SU-DHL-6 (cell line): ENCODE measurements at regions not wholly inside any gene's neighbourhood (a gene's known extent, or its start where the extent isn't known, plus 50 kb on each side); places are given as distances from the start of the nearest gene placed in this dataset.

Experiments
- EZH2phosphoT487 ChIP-seq: fragments of 200-600 bp; sonication (generic), shearing (Covaris generic); conservative IDR thresholded peaks from 2 replicates; pipeline ENCODE4 v1.6.1; 2018; ENCODE audit warnings: mild to moderate bottlenecking, antibody characterized with exemption, low read length, moderate library complexity, mixed read lengths
- TF ChIP-seq, protein P1 (sequence below): fragments of 200-600 bp; sonication (generic); IDR thresholded peaks from one replicate; pipeline ENCODE4 v1.5.1; 2017; ENCODE audit warnings: antibody characterized with exemption, mild to moderate bottlenecking, low read length, moderate library complexity; ENCODE audit not compliant: insufficient read depth, poor library complexity, severe bottlenecking

DNA sequence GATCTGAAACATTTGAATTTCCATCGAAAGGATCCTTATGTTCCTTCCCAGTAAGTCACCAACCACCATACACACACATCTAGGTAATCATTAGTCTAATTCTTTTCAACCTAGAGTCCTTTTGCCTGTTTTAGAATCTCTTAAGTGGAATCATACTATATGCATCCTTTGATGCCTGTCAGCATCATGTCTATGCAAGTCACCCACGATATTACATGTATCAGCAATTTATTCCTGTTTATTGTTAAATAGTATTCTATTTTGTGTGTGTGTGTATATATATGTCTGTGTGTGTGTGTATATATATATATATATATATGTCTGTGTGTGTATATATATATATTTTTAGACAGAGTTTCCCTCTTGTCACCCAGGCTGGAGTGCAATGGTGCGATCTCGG lies 78.9 kb upstream of the RPH3AL start:
- TF ChIP-seq, protein P1, sequence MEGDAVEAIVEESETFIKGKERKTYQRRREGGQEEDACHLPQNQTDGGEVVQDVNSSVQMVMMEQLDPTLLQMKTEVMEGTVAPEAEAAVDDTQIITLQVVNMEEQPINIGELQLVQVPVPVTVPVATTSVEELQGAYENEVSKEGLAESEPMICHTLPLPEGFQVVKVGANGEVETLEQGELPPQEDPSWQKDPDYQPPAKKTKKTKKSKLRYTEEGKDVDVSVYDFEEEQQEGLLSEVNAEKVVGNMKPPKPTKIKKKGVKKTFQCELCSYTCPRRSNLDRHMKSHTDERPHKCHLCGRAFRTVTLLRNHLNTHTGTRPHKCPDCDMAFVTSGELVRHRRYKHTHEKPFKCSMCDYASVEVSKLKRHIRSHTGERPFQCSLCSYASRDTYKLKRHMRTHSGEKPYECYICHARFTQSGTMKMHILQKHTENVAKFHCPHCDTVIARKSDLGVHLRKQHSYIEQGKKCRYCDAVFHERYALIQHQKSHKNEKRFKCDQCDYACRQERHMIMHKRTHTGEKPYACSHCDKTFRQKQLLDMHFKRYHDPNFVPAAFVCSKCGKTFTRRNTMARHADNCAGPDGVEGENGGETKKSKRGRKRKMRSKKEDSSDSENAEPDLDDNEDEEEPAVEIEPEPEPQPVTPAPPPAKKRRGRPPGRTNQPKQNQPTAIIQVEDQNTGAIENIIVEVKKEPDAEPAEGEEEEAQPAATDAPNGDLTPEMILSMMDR, result no peak
- no peak for TF ChIP-seq EZH2phosphoT487
